ENCODE measurements at regions not wholly inside any gene's neighbourhood (a gene's known extent, or its start where the extent isn't known, plus 50 kb on each side); places are given as distances from the start of the nearest gene placed in this dataset.

DNA sequence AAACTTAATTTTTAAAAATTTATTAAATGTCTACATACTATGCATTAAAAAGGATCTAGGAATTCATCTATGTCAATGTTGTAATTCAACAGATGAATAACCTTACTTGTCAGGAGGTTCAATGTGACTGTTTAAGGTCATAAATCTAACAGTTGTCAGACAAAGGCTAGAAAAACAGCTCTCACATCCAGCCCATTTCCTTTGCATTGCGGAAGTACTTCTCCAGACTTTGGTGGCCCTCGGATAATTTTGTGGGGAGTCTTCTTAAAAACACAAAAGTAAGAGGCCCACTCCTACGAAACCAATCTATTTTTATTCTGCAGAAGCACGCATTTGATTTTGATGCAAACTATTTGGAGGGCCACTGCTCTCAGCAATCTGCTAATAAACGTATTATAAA lies 122.6 kb upstream of the CHRM3 start:
- DNase-seq = no peak

DNA sequence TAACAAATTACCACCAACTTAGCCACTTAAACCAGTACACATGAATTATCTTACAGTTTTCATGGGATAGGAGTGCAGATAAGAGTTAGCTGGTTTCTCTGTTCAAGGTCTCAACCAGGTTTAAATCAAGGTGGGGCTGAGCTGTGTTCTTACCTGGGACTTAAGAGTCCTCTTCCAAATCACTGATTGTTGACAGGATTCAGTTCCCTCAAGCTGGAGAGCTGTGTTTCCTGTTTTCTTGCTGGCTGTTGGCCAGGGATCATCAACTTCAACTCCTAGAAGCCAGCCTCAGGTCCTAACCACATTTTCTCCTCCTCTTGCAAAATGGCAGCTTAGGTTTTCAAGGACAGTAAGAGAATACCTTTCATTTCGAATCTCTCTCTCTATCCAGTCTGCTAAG lies 123.8 kb upstream of the CHRM3 start:
- no peak for DNase-seq

DNA sequence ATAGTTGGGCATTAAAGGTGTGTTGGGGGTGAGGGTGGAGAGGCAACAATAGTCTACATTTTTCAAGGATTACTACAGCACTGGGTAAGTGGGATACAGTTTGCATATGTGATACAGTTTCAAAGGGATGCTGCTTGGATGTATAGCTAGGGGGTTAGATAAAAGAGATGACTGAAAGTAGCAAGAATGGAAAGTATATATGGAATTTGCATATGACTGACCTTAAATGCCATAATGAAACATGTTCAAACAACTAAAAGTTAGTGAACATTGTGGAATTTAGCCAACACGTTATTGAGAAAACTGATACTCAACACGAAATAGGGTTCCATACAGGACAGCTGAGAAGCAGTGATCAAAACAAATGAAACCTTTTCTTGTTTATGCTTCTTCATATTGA lies 124.8 kb upstream of the CHRM3 start:
- DNase-seq = no peak

DNA sequence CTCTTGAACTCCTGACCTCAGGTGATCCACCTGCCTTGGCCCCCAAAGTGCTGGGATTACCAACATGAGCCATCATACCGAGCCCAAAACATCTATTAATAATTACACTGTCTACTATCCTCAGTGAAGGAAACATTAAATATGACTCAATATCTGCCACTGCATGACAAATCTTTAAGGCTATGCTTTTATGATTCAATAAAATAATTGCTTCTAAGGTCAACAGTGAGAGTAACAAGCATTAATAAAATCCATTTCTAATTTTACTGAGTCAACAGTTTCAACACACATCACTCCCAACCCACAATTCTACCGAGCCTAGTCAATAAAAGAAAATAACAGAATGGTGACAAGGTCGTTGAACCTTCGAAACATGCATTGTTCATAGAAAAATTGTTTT lies 125.5 kb upstream of the CHRM3 start:
- DNase-seq = no peak

DNA sequence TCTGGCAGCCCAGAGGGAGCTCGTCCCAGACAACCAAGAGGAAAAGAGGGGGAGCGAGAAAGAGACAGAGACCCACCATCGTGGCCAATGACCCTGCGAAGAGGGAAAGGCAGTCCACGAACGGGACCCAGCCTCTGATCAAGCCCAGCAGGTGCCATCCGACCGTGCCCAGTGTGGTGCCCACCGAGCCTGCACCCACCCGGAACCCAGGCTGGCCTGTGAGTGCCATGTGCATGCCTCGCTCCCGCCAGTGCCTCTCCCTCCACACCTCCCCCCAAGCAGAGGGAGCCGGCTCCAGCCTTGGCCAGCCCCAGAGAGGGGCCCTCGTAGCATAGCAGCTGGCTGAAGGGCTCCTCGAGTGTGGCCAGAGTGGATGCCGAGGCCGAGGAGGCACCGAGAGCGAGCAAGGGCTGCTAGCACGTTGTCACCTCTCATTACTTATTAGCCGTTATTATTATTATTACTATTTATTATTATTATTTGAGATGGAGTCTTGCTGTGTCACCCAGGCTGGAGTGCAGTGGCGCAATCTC lies 130.7 kb upstream of the CHRM3 start:
- DNase-seq = no peak

DNA sequence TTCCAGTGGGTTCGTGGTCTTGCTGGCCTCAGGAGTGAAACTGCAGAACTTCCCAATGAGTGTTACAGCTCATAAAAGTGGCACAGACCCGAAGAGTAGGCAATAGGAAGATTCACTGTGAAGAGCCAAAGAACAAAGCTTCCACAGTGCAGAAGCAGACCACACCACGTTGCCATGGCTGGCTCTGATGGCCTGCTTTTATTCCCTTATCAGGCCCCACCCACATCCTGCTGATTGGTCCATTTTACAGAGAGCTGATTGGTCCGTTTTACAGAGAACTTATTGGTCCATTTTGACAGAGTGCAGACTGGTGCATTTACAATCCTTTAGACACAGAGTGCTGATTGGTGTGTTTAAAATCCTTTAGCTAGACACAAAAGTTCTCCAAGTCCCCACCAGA lies 131.4 kb upstream of the CHRM3 start:
- no peak for DNase-seq

DNA sequence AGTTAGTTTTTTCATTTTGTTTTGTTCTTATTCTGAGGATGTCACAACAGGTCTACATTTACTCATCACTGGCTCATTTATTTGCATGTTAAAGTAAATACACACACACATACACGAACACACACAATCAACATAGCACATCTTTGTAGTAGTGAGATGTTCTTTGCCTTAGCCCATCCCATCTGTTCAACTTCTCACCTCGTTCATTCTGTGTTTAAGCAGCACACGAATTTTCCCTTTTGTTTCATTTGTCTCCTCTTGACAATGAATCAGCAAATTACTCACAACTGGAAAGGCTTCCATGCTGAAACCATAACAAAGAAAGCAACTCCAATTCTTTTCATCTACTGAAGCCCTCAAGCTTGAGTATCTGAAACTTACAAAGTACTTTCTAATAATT lies 133.3 kb upstream of the CHRM3 start:
- no peak for DNase-seq

DNA sequence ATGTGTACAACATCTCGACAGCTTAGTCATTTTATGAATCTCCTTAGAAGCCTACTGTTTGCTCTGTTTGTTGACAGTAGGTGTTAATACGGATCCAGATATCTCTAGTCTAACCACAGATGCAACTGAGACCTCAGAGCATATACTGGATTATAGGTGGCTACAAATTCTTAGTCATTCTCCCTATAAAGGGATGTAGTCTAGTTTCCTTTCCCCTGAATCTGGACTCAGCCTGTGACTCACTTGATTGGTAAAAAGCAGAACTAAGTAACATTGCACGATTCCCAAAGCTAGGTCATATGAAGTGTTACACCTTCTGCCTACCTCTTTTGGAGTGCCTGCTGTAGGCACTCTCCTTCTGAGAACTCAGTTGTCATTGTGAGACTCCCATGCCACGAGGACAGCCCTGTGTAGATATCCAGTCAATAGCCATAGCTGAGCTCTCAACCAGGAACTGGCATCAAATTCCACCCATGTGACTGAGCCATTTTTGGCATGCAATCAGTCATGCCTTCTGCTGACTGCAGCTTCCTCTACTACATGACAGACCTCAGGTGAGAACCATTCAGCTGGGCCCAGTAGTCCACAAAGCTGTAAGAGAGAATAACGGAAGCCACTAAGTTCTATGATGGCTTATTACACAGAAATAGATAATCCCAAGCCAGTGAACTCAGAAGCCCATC lies 135.9 kb upstream of the CHRM3 start:
- DNase-seq = no peak

DNA sequence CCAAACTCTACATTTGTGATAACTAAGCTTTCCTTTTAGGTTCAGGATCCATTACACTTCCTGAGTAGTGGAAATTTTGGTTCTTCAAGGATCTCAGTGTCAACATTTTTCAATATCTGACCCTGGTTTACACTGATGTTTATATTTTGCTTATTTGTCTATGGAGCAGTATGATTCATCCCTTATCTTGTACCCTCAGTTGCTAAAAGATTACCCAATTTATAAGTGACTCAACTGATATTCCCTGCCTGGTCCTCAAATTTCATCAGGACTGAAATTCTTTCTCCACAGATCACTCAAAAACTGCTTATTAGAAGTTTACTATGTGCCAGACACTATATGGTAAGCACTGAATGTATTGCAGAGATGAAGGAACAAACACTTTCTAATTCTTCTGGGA lies 139.1 kb upstream of the CHRM3 start:
- DNase-seq = no peak

DNA sequence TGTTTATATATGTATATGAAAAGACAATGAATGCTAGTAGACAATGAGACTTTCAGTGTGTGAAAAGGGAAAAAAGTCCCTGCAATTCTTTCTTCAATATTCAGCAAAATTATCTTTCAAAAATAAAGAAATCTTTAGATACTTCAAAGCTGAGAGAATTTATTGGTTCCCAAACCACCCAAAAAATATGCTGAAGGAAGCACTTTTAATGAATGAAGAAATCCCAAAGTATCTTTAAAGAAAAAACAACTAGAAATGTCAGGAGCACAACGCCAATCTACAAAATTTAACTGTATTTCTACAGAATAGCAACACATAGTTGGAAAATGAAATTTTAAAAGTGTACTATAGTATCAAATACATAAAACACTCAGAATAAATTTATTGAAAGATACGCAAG lies 142.3 kb upstream of the CHRM3 start:
- no peak for DNase-seq

DNA sequence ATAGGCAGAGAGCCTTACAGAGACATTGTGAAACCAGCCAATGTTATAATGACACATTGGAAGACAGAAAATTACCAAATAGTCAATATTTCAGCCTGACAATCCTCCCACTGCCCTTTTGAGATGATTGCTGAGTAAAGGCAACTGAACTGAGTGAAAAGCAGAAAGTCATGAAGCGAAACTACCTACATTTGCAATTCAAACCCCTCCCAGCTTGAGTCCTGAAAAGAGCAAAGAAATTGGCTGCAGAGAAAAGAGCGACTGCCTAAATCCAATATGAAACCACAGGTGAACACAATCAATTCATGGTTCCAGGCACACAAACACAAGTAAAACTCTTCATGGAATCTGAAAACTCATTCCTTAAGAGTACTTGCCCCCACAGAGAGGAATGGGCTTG lies 143.4 kb upstream of the CHRM3 start:
- no peak for DNase-seq

DNA sequence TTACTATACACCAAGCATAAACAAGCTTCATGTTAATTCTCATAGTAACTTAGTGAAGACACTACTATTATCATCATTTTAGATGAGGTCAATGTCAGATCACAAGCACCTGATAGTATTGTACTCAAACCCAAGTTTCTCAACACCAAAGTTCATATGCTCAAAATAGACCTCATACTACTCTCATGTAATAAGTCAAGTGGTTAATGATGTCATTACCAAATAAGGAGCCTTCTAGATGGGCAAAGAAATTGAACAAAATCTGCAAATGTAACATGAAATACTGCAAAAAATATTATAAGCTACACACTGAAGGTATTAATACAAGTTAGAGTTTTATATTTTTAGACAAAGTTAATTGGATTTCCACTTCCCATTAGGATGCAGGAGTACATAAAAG lies 144.0 kb upstream of the CHRM3 start:
- no peak for DNase-seq

DNA sequence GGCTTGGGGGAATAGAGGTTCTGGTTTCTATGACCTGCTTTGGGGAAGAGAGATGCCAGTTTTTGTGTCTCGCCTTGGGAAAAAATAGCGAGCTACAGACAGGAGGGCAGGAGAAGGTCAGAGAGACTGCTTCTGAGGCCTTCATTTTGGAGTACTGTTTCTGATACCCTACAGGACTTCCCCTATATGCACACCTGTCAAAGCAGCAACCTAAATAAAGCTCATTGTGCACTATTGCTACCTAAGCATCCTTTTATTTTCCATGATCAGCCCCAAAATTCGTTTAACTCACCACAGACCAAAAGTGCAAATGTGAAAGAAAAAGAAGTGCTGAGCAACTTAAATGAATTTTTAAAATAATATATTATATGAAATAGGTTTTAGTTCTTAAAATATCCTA lies 145.6 kb upstream of the CHRM3 start:
- no peak for DNase-seq

DNA sequence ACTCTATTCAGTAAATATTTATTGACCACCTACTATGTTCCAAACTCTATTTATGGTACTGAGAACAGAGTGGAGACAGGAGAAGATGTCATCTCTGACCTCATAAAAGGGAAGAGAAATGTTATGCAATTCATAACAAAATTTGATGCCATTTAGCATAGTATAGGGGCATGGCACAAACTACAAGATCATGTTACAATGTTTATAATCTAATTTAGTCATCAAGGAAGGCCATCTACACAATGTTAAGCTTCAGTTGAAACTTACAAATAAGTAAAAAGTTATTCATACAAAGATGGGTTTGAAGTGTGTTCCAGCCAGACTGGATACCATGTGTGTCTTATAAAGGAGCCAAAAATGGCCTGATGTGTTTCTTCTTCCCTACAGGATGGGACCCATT lies 146.8 kb upstream of the CHRM3 start:
- DNase-seq = no peak

DNA sequence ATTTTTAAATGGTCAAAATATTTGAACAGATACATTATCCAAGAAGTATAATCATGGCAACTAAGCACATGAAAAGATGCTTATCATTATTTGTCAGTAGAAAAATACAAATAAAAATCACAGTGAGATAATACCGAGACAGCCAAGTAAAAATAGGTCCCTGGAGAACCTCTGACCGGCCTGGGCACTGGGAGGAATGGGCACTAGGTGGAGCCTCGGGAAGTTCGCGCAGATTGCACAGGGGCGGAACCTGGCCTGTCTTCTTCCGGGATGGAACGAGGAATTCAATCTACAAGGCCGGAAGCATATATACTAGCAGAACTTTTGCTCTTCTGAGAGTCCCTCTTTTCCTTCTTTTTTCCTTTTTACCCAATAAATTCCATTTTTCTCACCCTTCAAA lies 148.5 kb upstream of the CHRM3 start:
- DNase-seq = no peak

DNA sequence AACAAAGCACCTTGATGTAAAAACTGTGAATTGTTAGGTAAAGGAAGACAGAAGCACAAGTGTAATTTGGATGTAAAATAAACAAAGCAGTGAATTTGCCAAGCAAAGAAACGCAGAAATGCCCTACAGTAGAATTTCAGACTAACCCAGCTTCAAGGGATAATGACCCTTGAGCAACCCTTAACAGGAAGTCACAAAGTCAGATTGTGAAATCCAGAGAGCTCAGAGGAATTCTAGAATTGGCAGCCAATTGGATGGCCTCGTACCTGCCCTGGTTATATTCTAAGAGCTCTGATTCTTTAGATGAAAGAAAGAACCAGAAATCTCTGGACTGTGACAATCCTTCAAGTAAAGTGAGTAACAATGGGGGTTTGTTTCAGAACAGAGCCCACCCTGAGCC lies 152.7 kb upstream of the CHRM3 start:
- DNase-seq = no peak

DNA sequence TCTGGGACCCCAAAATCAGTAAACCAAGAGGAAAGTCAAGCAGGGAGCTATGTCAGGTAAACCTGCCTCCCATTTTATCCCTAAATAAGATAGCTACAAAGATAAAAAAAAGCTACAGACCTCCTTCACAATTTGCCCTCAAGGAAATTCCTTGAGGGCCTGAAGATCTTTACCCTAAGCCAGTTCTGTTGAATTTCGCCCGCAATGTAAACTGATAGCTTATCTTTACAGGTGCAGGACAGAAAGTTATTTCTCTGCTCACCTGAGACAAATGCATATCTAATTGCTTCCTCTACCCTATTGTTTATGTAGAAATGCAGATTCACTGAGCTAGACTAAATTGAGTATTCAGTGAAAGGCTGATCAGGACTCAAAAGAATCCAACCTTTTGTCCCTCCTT lies 153.4 kb upstream of the CHRM3 start:
- no peak for DNase-seq

DNA sequence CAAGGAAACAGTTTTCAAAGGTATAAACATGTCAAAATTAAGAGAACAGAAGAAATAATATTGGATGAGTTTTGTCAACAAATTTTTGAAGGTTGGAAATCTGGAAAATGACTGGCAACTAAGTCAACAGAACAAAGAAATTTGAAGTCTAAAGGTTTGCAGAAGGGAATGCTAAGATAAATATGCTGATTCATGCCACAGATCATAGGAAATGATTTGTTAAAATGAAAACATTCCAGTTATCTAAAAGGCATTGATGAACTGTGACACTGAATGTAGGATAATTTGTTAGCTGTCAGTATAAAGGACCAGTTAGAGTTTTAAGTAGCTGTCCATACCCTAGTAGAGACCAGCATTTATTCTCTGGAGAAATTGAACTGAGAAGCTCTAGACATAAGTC lies 157.9 kb upstream of the CHRM3 start:
- DNase-seq = no peak

DNA sequence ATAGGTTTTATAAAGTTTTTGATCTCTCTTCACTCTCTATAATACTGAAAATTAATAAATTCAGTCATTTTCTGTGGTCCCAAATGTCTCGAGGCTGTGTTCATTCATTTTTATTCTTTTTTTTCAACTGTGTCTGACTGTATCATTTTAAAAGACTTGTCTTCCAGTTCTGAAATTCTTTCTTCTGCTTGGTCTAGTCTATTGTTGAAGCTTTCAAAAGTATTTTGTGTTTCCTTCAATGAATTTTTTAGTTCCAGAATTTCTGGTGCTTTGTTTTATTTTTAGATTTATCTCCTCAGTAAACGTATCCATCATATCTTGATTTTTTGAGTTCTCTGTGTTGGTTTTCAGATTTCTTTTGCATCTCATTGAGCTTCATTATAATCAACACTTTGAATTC lies 161.0 kb upstream of the CHRM3 start:
- no peak for DNase-seq

DNA sequence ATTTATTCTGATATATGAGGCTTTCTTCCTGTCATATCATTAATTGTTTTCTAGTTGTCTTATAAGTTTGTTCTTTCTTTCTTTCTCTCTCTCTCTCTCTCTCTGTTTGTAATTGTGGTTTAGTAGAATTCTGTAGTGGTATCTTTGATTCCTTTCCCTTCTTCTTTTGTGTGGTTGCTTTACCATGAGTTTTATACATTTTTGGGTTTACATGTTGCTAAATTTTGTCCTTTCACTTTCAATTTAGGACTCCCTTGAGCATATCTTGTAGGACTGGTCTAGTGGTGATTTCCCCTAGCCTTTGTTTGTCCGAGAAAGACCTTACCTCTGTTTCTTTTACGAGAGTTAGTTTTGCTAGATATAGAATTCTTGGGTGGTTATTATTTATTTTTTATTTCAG lies 162.3 kb upstream of the CHRM3 start:
- DNase-seq = no peak

DNA sequence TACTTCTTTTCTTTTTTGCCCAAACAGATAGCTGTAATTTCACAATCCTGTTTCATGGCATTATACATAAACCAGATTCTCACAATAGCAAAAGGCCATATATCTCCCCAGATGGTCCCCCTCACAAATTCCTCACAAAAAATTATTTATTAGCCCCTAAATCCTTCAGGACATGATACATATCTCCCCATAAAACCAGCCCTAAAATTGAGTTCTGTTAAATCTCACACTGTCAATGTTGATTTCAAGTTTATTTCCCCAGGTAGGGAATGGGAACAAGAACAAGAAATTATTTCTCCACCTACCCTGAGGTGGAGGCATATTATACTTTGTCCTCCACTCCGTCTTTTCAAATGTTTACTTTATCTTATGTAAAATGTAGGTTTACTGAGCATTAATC lies 163.4 kb upstream of the CHRM3 start:
- DNase-seq = no peak

DNA sequence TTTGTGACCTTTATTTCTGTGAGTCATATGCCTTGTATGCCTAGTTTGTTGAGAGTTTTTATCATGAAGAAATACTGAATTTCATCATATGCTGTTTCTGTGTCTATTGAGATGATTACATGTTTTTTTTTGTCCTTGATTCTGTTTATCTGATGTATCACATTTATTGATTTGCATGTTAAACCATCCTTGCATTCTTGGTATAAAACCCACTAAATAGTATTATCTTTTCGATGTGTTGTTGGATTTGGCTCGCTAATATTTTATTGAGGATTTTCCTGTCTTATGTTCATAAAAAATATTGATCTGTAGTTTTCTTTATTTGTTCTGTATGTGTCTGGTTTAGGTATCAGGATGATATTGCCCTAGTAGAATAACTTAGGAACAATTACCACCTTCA lies 164.7 kb upstream of the CHRM3 start:
- no peak for DNase-seq

DNA sequence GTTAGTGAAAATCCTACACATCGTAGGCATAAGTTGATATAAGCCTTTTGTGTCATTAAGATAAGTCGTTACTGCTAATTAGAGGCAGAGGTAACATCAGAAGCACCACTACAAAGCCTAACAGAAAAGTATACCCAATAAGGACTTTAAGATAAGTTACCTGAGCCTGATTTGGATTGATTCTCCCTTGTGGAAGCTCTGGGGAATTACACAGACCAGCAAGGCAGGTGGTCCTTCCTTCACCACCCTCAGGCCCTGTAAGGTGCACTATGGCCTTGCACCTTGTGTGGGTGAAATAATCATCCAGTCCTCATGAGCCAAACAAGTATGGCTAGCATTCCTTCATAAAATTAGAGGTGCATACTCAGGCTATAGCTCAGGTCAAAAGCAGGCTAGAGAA lies 166.7 kb upstream of the CHRM3 start:
- DNase-seq = no peak

DNA sequence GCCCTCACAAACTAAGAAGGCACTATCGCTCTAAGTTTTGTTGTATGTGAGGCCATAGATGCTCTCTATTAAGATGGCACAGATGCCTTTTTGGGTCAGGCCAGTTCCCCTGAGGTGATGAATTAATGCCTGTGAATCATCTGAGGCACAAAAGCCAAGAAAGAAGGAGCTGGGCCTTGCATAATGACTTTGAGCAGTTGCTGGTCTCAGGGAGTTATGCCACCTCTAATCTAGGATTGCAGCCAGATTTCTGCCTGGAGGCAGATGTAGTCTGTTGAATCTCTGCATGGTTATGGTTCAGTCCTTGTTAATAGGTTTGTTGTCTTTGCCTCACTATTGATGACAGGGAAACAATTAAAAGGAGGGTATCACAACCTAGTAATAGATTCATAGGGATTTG lies 168.1 kb upstream of the CHRM3 start:
- DNase-seq = no peak

DNA sequence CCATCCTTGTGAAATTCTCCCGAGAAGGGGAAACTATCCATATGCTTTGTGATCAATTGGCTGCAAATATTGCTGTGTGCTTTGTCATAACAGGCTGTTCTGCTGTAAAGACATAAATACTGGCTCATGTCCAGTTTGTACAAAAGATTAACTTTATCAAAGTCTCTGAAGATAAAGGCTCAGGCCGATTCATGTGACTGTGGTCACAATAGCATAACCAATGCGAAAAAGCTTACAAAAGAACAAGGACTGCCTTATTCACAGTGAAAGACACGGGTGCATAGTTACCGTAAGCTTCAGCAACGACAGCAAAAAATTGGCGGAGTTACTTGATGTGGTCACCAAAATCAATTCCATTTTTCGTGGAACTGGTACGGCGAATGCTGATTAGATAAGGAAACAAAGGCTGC lies 173.6 kb upstream of the CHRM3 start:
- no peak for DNase-seq

DNA sequence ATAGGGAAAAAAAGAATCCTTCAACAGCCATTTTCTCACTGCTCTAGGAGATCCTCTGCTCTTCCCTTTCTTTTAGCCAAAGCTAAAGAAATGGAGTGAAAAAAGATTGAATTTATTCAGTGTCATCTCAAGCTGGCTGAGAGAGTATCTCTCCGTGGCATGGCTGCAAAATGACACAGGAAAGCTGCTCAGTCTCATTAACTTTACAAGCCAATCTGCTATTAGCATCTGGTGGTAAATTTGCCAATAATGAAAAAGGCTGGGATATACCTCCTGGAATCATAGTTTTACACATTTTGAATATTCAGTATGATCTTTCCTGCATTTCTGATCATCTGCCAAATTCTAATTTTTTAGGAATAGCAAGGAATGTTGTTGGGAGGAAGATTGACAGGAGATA lies 176.8 kb upstream of the CHRM3 start:
- no peak for DNase-seq

Measured in right hindlimb (tissue), 1 donor.